Nucleus accumbens (tissue), 56 donors: ENCODE measurements at regions not wholly inside any gene's neighbourhood (a gene's known extent, or its start where the extent isn't known, plus 50 kb on each side); places are given as distances from the start of the nearest gene placed in this dataset.
"Not testable (repeated sequence)": the region's sequence is repeated elsewhere in the genome, so short reads cannot be mapped to it uniquely, and the experiment has no call there.

ENCODE experiments used
- DNase-seq, 56 donors: peaks; one replicate each; lab custom pipeline; 2025; lab: John Stamatoyannopoulos, UW

DNA sequence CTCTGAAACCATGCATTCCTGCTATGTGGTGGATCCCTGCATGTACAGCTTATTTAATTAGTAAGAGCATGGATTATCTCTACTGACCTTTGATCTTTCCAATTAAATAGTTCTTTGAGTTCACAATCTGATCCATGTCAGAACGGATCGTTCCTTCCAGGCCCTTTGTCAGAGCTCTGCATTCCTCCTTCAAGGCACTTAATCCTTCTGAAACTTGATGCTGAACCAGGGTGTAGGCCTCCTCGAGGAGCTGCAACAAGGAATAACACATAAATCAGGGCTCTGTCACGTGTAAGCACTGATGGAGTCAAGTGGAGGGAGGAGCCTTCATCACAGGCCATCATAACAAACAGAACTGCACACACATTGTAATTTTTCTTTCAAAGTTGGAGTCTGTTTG, 68.4 kb upstream of the EDEM3 start:
- no peak for DNase-seq

GRCh38 chr1:184822267-184822666, 67.6 kb upstream of the EDEM3 start:
- no peak for DNase-seq

DNA sequence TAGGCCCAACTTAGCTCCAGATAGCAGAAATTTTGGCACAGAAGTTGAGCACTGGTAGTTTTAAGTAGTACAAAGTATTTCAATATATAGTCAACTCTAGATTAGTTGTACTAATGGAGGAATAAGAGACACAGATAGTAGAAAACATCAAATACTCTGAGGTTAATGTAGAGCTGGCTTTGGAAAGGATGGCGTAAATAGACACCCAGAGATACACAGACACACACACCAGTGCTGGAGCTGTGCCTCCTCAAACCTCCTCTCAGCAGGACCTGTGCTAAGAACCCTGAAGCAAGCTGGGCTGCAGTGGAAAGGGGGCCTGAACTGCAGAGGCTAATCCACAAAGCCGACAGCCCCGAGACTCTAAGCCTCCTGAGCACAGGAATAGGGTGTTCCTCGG, 67.0 kb upstream of the EDEM3 start:
- DNase-seq: no peak

GRCh38 chr1:184820956-184821355, 66.3 kb upstream of the EDEM3 start:
- no peak for DNase-seq

- no peak for DNase-seq
Observed at GRCh38 chr1:184820218-184820750, 65.6 kb upstream of the EDEM3 start.

DNA sequence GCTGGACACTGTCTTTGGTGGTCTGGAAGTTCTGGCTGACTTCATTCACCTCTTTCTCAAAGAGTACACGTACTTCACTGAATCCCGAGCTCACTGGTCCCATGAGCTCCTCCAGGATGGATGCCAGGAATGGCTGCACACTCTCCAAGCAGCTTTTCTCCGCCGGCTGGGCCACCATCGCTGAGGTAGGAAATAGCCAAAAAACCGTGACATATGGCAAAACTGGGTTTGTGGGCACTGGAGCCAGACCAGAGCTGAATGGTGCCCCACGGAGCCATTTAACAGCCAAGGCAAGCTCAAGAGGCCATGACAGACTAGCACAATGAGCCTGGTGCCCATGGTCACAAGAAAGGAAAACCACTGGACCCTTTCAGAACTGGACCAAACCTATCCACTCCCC, 64.0 kb upstream of the EDEM3 start:
- DNase-seq: no peak

GRCh38 chr1:184817003-184817402, 62.3 kb upstream of the EDEM3 start:
- DNase-seq: not testable (repeated sequence)

DNA sequence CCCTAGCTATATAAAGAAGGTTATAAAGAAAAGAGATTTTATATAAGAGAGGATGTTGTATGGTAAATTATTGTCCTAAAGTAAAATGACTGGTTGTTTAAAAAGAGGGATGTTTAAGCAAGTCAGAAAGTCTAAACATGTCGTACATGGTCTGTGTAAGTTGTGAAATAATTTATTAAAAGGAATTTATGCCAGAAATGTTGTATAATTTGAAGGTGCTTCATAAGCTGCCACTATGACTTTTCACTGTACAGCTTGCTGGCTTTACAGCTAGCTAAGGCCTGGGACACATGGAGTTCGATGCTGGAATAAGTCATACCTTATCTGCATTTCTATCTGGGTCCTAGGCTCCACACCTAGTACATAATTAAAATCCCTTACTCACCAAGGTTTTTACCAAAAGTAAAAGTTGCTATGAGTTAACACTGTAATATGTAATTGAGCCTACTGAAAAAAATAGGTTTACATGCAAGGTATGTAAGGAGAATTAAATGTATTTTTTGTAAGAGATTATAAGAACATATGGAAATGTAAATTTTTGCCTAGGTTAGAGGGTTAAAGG, 59.0 kb upstream of the EDEM3 start:
- DNase-seq: no peak

DNA sequence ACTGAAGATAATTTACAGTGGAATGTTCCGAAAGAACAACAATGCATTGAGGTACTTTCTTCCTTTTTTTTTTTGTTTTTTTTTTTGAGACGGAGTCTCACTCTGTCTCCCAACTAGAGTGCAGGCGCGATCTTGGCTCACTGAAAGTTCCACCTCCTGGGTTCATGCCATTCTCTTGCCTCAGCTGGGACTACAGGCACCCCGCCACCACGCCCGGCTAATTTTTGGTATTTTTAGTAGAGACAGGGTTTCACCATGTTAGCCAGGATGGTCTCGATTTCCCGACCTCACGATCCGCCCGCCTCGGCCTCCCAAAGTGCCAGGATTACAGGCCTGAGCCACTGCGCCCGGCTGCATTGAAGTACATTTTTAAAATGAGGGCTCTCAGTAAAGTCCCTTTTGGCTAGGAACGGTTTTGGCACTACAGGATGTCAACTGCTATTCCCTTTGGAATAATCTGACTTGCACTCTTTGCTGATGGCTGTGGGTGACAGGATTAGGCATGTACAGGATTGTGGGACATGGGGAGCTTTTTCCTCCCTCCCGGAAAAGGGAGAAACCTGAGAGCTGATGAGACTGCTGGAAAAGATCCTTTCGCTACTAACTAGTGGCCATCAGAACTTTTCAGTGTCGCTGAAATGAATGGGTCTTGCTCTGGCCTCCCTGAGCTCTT, 56.9 kb upstream of the EDEM3 start:
- no peak for DNase-seq

GRCh38 chr1:184810735-184811343, 56.2 kb upstream of the EDEM3 start:
- DNase-seq: no peak

DNA sequence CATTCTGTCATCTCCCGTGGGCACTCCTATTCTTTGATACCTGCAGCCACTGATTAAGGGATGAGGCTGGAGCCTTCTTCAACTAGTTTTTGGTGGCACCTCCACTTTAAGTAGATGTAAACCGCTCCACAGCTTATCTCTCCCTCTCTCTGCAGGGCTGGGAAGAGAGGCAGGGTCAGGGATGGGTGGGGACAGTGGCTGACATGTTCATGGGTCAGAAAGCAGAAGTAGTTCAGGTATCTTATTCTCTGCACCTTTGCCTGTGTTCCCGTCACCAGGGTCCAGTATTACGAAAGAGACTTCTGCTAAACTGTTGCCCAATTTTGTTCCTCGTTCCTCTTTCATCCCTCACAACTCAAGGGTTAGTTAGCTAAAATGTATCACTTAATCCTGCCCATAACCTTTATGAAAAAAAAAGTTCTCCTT, 51.7 kb upstream of the EDEM3 start:
- no peak for DNase-seq

DNA sequence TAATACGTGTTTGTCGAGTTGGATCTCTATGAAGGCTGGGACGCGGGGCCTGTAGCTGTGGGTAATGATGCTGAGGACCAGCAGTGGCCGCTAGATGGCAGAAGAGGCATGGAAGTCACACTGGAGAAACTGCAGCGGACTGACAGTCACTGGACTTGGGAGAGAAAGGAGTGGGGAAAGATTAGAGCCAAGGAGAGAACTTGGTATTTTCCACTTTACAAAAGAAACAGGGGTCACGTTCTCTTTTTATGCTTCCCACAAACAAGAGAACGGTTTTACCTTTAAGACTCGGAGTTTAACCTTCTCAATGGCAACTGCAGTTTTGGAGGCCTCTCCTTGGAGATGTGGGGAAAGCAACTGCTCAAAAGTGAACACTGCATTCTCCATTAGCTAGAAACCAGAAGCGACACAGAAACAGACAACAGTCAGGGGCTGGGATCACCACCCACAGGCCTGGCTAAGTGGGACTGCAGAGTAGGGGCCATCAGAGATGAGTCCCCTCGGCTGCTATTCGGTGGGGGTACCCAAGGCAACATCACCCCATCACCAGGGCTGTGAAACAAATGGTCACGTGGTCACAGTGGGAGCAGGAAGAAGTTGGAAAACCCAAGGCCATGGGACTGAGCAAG, 51.1 kb upstream of the EDEM3 start:
- DNase-seq: peak in 55 of 56 donors; percentile 13 to 95 (median 68)
